UCSD-AML1 (cell line): ENCODE measurements at regions not wholly inside any gene's neighbourhood (a gene's known extent, or its start where the extent isn't known, plus 50 kb on each side); places are given as distances from the start of the nearest gene placed in this dataset.
"Not testable (repeated sequence)": the region's sequence is repeated elsewhere in the genome, so short reads cannot be mapped to it uniquely, and the experiment has no call there.

Experiments
- DNase-seq: peaks from one replicate; lab custom pipeline; 2025; ENCODE audit not compliant: unreplicated experiment; lab: John Stamatoyannopoulos, UW

DNA sequence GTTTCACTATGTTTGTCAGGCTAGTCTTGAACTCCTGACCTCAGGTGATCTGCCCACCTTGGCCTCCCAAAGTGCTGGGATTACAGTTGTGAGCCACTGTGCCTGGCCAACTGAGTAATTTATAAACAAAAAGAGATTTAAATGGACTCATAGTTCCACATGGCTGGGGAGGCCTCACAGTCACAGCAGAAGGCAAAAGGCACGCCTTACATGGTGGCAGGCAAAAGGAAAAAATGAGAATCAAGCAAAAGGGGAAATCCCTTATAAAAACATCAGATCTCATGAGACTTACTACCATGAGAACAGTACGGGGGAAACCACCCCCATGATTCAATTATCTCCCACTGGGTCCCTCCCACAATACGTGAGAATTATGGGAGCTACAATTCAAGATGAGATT is 73.2 kb upstream of the TIAM1 start:
- DNase-seq: not testable (repeated sequence)

DNA sequence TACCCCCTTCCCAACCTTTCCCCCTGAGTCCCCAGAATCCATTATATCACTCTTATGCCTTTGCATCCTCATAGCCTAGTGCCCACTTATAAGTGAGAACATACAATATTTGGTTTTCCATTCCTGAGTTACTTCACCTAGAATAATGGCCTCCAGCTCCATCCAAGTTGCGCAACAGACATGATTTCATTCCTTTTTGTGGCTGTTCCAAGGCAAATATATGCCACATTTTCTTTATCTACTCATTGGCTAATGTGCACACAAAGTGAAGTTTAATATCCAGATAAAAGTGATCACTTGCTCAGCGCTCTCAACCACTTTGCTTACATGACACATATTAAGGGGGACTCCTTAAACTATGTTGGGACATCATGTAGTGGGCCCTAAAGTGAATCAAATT is 72.4 kb upstream of the TIAM1 start:
- no peak for DNase-seq

DNA sequence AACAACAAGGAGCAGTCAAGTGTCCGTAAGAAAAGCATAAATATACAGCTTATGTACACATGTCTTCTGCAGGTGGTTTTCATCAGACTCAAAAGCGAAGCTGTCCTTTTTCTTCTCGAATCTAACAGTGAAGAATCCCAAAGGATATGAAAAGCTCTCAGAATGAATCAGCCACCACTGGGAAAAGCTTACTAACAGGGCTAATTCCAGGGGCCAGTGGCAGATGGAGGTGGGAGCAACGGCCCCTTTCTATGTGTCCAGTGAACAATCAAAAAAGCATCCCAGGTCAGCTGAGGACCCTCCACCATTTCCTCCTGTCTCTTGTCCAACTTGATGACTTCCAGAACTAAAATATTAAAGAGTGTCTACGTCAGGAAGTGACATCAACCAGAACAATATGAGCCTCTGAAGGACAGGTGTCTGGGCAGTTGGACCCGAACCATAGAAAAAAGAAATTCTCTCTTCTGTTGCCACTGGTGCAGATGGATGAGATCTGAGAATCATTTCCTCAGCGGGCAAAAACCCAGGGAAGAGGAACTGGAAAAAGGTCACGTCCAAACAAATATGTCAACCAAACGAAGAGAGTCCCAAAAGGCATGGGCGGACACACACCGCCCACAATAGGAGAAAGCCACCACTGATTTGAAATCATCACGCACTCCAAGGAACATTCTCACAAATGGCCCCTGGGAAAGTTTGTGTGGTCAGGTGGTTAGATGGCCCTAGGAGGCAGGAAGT is 70.4 kb upstream of the TIAM1 start:
- DNase-seq: no peak

DNA sequence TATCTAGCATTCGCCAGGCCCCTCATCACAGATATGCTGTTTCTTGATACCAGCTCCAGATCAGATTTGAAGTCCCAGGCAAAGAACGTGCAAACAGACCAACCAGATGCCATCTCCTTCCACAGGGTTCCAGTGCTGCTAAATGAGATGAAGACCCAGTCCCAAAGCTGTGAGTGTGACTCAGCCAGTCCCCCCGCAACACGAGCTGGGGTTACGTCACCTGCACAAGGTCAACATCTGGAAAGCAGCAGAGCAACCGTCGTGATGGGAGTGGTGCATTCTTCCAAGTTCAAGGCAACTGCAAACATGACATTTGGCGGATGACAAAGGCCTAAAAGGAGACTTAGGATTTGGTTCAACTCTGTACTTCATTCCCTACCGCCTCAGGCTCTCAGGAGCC is 69.6 kb upstream of the TIAM1 start:
- DNase-seq: no peak

DNA sequence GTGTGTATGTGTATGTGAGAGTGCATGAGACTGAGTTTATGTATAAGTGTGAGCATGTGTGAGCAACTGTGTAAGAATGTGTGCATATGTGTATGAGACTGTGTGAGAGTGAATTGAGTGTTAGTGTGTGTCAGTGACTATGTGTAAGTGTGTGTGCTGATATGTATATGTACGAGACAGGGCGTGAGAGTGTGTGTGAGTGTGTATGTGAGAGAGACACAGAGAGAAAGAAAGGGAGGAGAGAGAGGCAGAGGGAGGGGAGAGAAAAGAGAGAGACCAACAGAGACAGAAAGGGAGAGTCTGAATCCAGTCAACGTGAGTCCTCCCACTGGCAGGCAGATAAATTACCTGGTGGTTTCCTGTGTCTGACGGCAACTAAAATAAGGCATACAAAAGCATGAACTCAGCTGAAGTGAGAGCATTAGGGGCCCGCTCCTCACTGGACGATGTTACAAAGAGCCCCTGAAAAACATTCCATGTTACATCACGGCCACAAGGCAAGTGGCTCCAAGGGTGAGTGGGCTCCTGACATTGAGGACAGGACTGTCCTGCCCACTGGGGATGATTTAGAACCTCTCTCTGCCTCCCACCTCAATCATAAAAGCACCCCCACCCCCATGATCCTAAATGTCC is 66.6 kb upstream of the TIAM1 start:
- DNase-seq: no peak

DNA sequence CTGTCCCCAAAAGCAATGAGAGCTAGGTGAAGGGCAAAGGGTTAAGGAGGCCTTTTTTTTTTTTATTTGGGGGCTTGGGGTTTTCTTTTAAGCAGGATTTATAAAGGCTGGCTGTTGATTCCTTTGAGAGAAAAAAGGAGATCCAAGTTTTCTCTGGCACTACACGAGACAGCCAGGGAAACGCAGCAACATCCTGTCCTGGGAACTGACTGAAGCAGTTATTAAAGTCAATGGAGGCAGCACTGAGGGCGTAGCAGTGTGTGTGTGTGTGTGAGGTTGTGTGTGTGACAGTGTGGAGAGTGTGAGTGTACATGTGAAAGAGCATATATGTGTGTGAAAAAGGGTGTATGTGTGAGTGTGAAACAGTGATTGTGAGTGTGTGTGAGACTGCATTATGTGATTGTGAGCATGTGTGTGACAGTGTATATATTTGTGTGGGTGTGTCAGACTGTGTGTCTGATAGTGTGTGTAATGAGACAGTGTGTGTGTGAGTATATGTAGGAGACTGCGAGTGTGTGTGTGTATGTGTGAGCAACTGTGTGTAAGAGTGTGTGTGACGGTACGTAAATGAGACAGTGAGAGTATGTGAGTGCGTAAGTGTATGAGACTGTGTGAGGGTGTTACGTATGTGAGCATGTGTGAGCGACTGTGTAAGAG is 65.9 kb upstream of the TIAM1 start:
- DNase-seq: no peak

DNA sequence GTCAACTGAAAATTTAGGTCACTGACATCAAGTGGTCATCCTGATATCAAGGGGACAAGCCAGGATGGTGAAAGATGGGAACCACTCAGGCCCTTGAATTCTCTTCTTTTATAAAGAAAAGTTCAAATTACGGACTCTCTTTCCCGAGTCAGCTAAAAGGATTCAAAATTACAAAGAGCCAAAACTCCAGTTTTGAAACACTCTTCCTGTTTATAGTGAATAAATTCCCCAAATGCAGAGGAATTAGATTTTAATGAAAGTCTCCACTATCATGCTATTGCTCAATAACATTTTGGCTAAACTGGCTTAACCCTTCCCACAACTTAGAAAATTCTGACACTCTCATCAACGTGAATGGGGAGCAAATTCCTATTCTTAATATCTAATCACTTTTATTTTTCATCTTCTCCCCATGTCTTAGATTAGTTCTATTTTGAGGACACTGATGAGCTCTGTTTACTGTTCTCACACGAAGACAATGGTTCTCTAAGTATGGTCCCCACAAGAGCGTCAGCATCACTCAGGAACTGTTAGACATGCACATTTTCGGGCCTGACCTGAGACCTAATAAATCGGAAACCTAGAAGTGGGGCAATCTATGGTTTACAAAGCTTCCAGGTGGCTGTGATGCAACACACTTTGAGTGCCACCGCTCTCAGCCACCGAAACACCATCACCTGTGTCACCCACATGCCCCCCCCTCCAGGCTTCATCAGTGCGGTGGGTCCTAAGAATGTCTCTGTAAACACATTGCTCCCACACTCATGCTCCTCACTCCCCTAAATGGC is 64.4 kb upstream of the TIAM1 start:
- no peak for DNase-seq

DNA sequence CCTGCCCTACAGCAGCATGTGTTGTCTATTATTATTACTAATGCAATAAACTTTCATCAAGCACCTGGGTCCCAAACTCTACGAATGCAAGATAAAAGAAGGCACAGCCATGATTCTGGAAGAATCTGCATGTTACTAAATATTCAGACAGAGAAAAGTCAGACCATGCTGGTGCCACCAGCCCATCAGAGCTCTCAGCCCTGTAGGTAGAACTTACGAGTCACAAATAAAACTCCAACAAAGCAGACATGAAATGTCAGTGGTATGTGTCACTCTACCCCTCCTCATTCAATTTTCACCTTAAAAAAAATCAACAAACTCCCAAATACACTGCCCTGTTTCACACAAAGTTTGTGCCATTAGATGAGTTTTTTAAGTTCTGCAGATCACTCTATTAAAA is 62.4 kb upstream of the TIAM1 start:
- DNase-seq: no peak

DNA sequence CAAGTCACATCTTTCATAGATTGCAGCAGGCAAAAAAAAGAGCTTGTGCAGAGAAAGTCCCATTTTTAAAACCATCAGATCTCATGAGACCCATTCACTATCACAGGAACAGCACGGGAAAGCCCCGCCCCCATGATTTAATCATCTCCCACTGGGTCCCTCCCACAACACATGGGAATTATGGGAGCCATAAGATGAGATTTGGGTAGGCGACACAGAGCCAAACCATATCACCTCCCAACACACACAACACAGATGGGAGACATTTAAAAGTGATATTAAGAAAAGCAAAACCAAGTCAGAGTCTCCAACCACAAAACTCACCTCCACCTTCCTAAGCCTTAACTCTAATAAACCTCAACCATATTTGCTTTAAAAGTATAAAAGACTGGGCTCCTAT is 61.5 kb upstream of the TIAM1 start:
- DNase-seq: no peak

DNA sequence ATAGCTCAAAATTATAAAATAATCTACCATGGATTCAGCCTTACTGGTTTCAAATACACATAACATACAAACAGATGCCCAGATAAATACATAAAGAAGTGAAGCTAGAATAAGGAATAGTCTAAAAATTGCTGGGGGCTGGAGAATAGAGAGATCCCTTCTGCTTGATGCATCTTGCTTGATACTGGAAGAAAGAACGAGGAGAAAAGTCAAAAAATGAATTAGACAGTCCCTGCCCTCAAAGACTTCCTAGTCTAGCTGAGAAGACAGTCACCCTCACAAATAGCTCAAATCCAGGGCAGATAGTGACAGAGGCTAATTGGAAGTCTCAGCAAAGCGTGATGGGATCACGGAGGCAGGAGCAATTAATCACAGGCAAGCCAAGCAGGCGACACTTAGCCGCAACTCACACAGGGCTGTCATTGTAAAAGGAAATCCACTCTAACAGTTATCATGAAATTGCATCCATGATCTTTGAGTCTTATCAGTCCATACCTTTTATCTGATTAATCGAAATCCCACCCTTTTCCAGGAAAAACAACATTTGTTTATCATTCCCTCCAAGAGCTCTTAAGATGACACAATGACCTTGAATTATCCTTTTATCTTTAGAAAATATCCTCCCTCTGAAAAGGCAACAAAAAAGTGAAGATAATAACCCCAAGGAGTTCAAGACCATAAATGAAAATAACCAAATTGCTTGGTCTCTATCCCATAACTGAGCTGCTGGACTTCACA is 59.7 kb upstream of the TIAM1 start:
- DNase-seq: no peak

DNA sequence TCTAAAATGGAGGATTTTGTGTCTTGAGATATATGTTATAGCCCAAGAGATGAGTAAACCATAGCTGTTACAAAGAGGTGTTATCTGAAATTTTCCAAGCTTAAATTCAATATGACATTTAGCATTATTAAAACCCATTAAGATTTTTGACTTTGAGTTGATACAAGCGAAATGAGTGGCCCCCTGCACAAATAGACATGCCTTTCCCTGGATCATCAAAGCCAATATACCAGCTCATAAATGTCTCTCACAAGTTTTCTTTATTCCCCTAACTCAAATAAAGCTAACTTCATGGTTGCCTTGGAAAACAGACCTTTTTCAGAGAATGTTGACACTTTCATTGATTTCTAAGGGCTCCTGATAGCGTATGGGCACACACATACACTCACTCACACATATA is 55.5 kb upstream of the TIAM1 start:
- no peak for DNase-seq

DNA sequence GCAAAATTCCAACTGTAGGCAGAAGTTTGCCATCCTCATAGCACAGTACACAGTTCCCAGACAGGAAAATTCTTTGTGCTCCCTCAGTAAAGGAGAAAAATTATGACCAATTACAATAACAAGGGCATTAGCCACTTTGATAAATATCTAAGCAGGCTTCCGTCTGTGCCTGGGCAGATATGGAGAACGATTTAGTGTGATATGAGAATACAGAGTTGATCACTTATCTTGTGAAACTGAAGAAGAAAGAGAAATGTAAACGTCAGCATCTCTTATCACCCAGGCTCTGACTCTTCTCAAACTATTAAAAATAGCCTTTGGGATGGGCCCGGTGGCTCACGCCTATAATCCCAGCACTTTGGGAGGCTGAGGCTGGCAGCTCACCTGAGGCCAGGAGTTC is 54.5 kb upstream of the TIAM1 start:
- DNase-seq: no peak

DNA sequence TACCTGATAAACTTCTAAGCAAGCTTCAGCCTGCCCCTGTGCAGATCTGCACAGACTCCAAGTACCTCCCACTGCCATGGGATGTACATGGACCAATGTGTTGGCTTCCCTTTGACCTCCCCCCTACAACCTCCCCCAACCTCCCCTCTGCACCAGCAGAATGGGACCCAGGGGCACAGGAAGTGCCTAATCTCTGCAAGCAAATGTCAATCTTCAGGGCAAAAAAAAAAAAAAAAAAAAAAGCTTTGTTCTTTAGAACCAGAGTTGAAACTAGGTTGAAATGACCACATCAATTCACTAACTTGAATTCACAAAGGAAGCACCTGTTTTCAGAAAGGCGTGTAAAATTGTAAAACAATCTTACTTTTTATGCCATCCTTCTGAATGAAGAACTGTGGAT is 53.9 kb upstream of the TIAM1 start:
- no peak for DNase-seq

DNA sequence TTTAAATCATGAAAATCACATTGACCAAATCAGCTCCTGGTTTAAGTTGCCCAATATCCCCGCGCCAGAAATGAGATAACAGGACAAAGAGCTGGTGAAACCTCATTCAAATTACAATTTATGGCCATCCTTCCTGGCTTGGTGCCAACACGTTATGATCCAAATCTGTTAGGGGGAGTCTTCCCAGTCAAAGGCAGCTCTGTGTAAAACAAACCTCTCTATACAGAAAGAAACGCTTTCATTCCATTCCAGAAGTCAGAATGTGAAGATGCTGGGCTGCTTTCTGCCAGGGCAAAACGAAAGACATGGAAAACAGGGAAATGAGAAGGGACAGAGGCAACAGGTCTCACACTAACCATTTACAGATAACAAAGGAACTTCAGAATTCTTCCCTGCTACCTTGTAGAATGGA is 53.5 kb upstream of the TIAM1 start:
- DNase-seq: no peak

DNA sequence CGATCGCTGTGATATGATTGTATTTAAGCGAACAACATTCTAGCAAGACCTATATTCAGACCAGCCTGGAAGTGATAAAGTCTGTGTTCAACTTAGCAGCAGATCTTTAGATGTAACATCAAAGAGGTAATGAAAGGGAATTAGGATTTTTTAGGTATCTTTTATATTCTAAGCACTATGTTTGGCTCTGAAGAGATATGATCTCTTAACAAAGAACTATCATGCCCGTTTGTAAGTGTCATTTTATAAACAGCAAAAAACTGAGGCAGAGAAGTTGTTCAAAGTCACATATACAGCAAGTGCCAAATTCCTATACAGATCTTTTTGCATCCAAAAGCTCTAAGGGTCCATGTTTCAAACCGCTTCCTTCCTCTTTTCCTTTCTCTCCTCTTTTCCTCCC is 53.0 kb upstream of the TIAM1 start:
- DNase-seq: no peak

DNA sequence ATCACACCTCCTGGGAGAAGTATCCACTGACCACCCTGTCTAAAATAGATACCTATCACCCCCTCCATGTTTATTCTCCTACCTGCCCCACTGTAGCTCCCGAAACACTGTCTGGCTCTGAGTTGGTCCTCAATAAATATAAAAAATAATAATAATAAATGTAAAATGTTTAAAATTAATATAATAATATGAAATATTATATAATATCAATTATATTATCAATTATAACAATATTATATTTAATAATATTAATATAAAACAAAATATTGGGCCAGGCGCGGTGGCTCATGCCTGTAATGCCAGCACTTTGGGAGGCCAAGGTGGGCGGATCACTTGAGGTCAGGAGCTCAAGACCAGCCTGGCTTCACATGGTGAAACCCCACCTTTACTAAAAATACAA is 52.3 kb upstream of the TIAM1 start:
- no peak for DNase-seq

DNA sequence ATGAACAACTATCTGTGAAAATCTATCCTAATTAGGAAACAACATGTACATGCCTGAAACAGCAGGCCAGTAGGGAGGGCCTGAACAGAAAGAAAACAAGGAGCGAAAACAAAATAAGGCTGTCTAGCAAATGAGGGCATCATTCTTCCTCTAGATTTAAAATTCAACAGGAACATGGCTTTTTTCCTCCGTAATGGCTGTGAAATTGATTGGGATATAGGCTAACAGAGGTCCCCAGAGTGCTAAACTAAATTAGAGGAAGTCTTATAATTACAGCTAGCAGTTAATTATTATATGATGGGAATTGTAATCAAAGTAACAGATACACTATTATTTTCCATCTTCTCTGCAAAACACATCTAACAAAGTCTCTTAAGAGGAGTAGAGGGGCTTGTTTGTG is 51.7 kb upstream of the TIAM1 start:
- no peak for DNase-seq

DNA sequence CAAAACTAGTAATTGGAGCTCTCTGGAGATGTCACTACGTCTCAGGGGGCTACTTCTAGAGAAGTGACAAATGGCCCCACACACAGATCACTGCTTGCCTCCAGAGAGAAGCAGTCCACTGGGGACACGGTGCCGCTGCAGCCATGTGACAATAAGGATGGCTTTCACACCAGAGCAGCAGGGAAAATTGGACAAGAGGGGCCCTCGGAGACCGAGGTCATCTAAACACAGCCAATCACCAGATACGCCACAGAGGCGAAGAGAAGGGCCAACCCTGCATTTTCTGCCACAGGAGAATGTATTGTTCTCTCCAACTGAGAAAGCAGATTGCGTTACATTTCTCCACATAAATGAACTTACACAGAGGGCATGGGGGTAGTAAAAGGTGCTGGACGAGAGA is 51.2 kb upstream of the TIAM1 start:
- DNase-seq: no peak

DNA sequence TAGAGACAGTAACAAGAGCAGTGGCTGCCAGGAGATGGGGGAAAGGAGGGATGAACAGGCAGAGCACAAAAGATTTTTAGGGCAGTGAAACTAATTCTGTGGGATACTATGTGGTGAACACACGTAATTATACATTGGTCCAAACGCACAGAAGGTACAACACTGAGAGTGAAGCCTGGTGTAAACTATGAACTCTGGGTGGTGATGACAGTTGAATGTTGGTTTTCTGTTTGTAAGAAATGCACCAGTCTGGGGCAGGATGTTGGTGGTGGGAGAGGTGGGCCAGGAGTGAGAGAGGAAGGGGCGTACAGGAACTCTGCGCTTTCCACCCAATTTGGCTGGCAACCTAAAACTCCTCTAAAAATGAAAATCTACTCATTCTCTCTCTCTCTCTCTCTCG is 50.2 kb upstream of the TIAM1 start:
- DNase-seq: no peak
